NCI-H128 (cell line): ENCODE measurements at regions not wholly inside any gene's neighbourhood (a gene's known extent, or its start where the extent isn't known, plus 50 kb on each side); places are given as distances from the start of the nearest gene placed in this dataset.
"Not testable (repeated sequence)": the region's sequence is repeated elsewhere in the genome, so short reads cannot be mapped to it uniquely, and the experiment has no call there.

Source experiments
- DNase-seq: peaks from one replicate; lab custom pipeline; 2025; ENCODE audit not compliant: unreplicated experiment; lab: John Stamatoyannopoulos, UW

DNA sequence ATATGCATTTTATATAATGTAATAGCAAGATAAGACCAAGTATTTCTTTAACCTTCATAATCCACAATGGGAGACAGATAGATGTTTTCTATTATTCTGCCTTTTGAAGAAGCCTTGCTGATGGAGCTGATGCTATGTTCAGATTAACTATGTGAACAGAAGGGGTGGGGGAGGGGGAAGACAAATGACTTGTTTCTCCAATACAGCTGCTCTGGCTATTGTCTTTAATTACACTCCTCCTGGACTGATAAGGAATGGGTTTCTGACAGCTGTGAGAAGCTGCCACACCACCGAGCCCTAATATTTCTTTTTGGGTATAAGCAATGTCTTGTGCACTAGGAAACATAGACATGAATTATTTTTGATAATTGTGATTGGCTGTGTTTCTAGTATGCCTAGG, 62.0 kb downstream of the CAVIN4 start:
- no peak for DNase-seq

DNA sequence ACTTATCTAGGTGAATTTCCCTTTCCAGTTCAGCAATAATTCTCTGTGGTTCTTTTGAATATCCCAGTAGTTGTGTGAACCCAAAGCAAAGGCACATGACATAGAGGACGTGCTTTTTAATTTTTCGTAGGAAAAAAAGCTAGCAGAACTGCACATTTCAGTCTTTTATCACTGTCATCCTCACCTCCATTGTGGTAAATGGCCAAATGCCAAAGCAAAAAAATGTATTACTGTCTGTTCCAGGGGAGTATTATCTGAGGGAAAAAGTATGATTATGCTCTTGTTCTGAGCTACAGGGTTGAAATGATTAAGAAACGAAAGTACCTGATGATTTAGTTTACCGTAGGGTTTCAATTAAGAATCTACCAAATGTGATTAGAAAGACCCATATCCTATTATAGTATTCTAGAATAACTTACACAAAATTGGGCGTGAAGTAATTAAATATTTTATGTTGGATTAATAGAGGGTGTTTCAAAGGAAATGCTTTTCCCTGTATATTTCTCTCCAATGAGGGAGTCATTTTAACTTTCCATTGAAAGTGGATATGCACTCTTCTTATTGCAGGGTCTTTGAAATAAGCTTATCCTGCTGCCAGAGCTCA, 62.7 kb downstream of the CAVIN4 start:
- no peak for DNase-seq

DNA sequence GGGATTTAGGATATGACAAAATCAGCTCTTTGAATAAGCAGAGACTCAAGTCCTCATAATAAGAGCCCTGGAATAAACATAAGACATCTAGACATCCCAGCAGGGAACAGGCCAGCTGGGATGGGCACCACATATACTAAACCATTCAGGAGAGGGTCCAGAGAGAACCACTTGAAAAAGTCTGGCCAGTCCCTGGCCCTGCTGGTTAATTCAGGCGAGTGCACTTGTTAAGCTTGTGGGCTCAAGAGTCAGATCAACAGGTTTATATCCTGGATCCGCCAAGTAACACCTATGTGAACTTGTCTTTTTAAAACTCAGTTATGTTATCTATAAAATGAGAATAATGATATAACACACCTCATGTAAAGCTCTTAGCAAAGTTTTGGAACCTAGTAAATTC, 63.3 kb downstream of the CAVIN4 start:
- no peak for DNase-seq

DNA sequence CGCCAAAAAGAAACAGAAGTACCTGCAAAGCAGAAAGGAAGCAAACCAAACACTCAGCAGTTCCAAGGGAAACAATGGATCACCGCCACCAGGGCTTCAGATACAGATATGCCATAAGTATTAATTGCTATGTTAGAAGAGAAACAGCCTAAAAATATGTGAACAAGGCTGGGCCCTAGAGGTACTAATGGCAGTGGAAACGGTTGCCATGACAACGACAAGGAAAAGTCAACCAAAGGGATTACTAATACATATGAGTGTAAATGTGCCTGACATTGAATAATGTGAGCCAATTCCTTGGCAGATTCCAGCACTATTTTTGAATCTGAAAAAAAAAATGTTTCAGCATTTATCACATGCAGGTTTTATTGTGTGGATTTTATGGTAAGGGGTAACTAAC, 75.0 kb downstream of the CAVIN4 start:
- no peak for DNase-seq

DNA sequence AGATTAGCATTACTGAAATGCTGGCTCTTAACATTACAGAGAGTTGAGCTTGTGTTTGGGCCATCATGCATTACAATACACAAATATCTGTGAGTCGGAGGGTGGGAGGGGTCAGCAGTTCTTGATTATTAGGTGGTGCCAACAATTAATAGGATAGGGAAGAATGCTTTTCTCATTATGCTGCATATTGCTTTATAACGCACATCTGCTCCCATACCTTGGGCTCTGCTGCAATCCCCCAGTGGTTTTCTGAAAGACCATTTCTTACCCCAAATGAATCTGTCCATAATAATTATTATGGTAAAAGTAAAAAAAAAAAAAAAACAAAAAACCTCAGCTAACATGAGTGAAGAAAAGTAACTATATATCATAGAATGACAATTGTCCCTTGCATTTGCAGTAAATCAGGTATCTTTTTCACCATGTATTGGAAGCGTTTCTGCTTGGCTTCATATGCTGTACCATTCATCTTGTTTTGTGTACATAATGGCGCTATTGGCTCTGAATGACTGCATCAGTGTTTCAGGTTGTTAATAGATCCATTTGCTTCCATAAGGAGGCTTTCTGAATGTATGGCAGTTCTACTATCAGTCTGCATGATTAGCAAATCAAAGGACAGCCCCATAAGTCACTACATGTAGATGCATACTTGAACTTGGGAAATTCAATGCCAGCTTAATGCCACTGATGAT, 75.9 kb downstream of the CAVIN4 start:
- DNase-seq: no peak

DNA sequence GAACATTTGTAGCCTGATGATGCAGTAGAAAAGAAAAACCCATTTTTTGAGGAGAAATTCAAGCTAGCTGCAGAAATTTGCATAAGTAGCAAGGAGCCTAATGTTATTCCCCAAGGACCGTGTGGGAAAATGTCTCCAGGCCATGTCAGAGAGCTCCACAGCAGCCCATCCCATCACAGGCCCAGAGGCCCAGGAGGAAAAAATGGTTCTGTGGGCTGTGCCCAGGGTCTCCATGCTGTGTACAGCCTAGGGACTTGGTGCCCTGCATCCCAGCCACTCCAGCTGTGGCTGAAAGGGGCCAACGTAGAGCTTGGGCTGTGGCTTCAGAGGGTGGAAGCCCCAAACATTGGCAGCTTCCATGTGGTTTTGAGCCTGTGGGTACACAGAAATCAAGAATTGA, 79.0 kb downstream of the CAVIN4 start:
- not testable (repeated sequence) for DNase-seq

DNA sequence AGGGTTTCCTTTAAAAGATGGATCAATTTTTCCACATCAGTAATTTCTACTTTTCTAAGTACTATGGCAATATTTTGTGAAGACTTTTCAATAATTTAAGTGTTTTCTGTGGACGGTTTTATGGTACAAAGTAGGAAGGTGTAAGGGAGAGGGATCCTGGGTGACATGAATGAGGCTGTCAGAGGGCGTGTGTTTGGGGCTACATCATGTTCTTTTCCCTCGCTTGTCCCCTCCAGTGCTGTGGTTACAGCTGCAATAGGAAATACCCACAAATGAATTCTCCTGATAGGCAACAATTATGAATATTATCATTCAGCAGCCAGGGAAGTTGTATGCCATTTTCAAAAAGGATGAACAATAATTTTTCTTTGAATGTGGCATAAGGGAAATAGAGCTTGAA, 83.8 kb downstream of the CAVIN4 start:
- DNase-seq: no peak

DNA sequence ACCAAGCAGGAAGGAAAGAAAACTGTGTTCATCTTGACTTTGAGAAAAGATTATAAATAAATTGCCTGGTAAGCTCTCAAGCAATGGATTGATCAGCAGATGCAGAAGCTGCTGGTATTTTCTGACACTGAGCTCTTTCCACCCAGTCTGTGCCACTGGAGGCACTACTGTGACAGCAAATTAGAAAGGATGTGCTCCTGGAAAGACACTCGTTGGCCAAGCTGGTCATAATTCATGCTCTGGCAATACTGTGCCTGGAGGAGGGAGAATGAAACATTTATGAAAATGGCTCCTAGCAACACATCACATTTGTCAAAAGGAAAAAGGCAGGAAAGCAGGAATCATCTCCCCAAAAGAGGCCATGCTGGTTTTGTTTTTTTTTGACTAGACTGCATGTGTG, 84.2 kb downstream of the CAVIN4 start:
- no peak for DNase-seq

DNA sequence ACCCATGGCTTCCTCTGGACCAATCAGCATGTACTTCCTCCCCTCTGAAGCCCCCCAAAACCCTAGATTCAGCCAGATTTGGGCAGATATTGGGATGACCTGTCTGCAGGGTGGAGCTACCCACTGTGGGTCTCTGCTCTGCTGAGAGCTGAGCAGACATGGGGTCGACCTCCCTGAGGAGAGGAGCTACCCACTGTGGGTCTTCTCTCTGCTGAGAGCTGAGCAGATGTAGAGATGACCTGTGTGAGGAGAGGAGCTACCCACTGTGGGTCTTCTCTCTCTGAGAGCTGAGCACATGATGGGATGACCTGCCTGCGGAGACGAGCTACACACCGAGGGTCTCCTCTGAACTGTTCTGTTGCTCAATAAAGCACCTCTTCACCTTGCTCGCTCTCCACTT, 89.6 kb downstream of the CAVIN4 start:
- DNase-seq: no peak

DNA sequence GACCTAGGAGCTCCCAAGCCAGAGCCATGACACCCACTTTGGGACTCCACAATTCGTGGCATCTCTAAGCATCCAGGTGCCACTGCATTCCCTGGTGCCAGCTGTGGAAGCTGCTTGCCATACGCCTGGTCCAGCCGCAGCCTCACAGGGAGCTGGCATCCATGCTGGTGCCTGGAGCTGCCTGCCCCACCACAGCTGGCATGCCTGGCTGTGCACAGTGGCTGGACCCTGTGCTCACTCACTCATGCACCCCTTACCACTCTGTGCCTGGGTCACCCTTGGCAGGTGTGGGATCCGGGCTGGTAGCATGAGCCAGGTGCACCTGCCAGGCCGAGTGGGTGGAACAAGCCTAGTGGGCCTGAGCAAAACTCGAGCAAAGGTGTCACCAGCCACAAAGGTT, 90.1 kb downstream of the CAVIN4 start:
- DNase-seq: no peak

DNA sequence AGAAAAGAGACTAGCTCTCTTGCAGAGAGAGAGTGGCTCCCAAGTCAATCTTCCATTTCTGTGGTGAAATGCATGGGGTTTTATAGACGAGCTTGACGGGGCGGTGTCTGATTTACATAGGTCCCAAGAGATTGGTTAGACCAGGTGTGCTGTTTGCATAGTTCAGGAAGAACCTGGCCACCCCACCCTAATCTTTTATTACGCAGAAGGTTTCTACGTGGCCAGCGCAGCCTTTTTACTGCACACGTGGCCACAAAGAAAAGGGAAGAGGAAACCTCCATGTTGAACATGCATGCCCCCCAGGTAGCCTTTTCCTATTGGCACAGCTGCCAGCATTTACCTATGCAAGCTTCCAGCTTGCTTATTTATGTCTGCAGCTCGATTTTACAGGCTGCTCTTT, 92.1 kb downstream of the CAVIN4 start:
- DNase-seq: no peak

DNA sequence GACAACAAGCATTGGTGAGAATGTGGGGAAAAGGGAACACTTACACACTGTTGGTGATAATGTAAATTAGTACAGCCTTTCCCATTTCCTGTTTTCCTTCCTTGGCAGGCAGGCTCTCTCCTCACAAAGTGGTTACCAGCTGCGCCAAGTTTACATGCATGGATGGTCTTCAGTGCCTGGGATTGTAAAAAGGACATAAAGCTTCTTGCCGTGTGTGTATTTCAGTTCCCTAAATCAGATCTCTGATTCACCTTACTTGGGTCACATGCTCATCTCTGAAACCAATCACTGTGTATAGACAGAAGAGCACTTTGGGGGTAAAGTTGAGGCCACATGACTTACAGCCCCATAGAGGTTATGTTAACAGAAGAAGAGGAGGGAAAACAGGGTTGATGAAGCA, 92.8 kb downstream of the CAVIN4 start:
- DNase-seq: no peak

DNA sequence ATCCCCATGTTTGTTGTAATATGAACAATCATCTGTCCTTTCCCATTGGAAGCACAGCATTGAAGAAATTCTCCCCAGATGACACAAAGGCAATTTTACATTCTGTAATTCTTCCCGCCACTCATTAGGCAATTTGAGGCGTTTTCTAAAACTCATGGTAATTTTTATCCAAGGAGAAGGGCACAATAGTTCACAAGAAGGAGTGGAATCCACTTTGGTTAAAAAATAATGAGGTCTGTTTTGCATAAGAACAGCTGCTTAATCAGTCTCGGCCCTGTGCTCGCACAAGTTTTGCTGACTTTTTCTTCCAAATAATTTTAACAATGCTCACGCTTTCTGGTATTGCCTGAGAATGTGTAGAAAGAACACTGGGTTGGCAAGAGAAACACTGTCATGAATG, 94.0 kb downstream of the CAVIN4 start:
- no peak for DNase-seq

DNA sequence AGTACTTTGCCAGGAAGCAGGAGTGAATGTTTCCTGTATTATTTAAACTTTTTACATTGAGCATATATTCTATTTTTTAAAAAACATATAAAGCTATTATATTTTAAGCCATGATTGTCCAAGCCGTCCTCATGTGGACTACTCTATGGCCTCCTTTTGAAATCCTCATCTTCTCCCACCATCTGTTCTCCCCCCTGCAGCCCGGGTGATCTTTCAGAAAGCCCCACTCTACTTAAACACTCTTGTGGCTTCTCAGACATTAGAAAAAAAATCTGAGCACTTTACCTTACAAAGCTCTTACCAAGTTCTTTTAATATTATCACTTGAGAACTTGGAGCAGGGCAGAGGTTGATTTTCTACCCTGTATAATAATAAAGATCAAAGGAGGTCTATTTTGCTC, 95.4 kb downstream of the CAVIN4 start:
- DNase-seq: no peak

DNA sequence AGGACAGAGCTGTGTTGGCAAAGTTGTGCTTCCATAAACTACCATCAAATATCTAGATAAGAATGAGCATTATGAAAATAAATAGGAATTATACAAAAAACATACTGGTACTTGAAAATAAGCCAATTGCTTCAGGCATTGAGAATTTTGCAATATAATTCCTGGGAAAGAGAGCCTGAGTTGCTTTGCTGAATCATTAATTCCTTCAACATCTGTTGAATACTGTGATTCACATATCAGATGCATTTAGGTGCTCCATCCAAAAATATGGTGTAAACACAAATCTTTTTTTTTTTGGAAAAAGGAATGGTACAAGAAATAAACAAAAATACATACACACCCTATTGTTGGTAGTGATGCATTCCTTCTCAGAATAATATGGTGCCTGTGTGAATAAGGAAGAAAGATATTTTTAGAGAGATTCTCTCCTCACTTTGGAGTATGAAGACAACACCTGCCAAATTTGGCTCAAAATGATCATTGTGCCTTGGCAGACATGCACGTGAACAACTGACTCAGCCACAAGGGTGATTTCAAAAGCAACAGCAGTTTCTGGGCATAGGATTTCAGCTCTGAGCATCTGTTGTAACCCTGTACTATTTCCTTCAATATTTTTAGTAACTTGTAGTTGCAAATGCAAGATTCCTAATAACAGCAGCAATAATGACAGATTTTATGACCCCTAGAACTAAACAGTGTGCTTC, 96.7 kb downstream of the CAVIN4 start:
- DNase-seq: no peak

DNA sequence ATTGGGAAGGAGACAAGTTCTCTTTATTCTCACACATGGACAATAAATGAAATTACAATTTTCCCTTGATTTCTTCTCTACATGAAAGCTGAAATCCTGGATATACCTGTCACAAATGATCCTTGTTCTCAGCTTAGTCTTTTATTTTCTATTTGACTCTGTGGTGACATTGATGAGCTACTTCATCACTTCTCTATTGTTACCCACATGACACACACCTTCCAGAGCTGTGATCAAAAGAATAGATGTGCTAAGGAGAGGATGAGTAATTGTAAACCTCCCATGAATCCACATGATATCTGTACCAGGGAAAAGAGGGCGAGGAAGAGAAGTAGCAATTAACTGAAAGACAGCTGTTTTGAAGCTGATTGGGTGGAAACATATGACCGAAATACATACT, 102.0 kb downstream of the CAVIN4 start:
- DNase-seq: no peak

DNA sequence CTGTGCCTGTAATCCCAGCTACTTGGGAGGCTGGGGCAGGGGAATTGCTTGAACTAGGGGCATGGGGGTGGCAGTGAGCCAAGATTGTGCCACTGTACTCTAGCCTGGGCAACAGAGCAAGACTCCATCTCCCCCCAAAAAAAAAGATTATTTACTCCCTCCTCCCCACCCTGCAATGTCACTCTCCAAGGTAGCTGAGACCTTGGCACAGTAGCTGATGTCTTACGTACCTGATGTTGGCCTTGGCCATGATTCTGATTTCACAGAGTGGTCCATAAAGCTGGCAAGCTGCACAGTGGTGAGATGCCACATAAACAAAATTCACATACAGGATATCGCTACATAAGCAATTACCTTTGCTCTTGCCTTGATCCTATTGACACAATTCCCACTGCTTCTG, 108.5 kb downstream of the CAVIN4 start:
- DNase-seq: no peak

DNA sequence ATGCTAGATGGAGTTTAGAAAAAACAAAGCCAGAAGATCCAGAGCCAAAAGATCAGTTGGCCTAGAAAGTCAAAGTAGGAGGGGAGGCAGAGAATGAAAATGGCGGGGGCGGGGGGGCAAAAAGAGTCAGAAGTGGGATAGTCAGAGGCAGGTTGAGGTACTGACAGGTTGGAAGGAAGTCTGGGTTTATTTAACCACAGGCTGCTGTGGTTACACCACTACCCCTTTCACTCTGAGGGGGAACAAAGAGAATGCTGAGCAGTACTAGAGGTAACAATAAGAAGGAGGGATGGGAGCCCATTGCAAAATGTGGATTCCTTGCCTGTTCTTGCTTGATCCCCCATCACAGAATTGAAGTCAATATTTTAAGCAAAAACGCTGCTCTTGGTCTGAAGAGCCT, 111.8 kb downstream of the CAVIN4 start:
- DNase-seq: no peak

DNA sequence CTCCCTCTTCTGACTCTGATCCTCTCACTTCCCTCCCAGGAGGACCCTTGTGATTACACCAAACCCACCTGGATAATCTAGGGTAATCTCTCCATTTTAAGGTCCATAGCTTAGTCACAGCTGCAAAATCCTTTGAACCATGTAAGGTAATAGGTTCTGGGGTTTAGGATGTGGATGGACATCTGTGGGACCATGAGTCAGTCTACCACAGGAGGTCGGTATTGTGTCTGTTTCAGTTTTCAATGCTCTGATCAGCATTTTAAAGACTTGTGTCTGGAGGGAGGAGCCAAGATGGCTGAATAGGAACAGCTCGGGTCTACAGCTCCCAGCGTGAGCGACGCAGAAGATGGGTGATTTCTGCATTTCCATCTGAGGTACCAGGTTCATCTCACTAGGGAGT, 112.6 kb downstream of the CAVIN4 start:
- no peak for DNase-seq

DNA sequence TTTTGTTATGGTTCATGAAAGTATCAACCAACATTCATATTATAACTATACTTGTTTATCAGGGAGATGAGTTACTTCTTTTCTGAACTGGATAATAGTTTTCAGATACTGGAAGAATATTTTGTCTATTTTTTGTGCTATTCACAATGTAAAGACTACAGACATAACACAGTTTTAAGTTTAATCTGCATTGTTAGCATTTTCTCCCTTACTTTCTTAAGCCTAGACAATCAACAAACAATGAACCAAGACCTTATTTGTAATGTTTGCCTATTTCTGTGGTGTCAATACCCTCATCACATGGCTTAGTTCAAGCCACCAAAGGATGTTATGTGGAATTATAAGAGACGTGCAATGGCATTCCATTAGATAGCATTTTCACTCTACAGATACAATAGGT, 119.5 kb downstream of the CAVIN4 start:
- no peak for DNase-seq

DNA sequence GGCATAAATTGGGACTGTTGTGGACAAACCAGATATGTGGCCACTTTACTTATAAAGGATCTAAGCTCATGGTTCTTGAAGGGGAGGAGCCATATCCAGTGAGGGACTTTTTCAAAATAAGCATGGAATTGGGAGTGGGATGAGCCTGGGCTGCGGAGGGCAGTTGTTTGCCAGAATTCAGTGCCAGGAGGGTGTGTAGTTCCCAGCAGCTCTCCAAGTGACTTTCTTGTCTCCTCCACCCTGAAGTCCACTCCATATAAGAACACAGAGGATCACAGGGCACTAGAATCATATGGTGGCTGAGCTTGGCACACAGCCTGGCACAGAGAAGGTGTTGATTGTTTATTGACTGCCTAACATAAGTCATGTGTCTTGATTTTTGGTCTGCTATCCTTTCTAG, 121.1 kb downstream of the CAVIN4 start:
- no peak for DNase-seq

DNA sequence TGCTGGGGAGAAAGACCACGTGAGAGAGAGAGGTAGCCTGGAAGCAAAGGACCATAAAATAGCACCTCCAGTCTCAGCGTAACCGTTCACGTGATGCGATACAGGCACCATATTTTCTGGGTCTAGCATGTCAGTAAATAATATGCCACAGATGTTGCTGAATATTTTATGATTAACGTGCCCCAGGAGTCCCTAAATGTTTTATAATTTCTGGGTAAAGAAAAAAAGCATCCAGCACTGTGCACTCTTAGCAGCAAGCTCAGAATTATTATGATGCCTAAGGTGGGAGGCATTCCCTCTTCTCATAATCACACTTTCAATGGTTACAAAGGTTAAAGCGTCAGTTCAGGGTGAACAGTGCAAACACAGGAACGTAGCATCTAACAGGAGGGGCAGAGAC, 121.8 kb downstream of the CAVIN4 start:
- DNase-seq: no peak
